HG03575 (cell line): ENCODE measurements at regions not wholly inside any gene's neighbourhood (a gene's known extent, or its start where the extent isn't known, plus 50 kb on each side); places are given as distances from the start of the nearest gene placed in this dataset.

Experiments used
- ATAC-seq: cut with Tn5 transposase; IDR thresholded peaks from one replicate; pipeline ENCODE4 v1.9.1; 2021; ENCODE audit not compliant: unreplicated experiment, insufficient number of reproducible peaks, low FRiP score; ENCODE audit errors: extremely low read depth

- no peak for ATAC-seq
These were observed 130.2 kb upstream of the KIT start for GRCh38 chr4:54527532-54527931.

GRCh38 chr4:54539500-54540029 lies 118.2 kb upstream of the KIT start:
- ATAC-seq, result no peak

GRCh38 chr4:54540931-54541330 lies 116.8 kb upstream of the KIT start:
- ATAC-seq, result no peak

GRCh38 chr4:54541426-54542118 lies 116.2 kb upstream of the KIT start:
- ATAC-seq, result no peak

- ATAC-seq, result no peak
These were observed 115.7 kb upstream of the KIT start for GRCh38 chr4:54542119-54542438.

- ATAC-seq, result no peak
These were observed 115.2 kb upstream of the KIT start for GRCh38 chr4:54542540-54543041.

GRCh38 chr4:54543088-54543795 lies 114.5 kb upstream of the KIT start:
- ATAC-seq, result no peak

- no peak for ATAC-seq
These were observed 111.9 kb upstream of the KIT start for GRCh38 chr4:54545663-54546424.

- peak; percentile 72 for ATAC-seq
These were observed 110.3 kb upstream of the KIT start for GRCh38 chr4:54547299-54548097.

- peak; percentile 24 for ATAC-seq
These were observed 109.6 kb upstream of the KIT start for GRCh38 chr4:54548098-54548620.

GRCh38 chr4:54548831-54549460 lies 108.8 kb upstream of the KIT start:
- no peak for ATAC-seq

GRCh38 chr4:54550395-54551171 lies 107.2 kb upstream of the KIT start:
- ATAC-seq, result no peak

- no peak for ATAC-seq
These were observed 104.8 kb upstream of the KIT start for GRCh38 chr4:54553001-54553400.

- ATAC-seq, result no peak
These were observed 103.3 kb upstream of the KIT start for GRCh38 chr4:54554339-54554990.

- ATAC-seq, result no peak
These were observed 101.7 kb upstream of the KIT start for GRCh38 chr4:54556051-54556450.

GRCh38 chr4:54556587-54556986 lies 101.2 kb upstream of the KIT start:
- no peak for ATAC-seq
